ENCODE measurements at regions not wholly inside any gene's neighbourhood (a gene's known extent, or its start where the extent isn't known, plus 50 kb on each side); places are given as distances from the start of the nearest gene placed in this dataset.

GRCh38 chr18:2480536-2480935, 90.8 kb downstream of the METTL4 start:
- Histone ChIP-seq H3K27ac (ENCODE audit: insufficient read depth, low read depth, low read length, poor library complexity, severe bottlenecking) (no peak overlapping the region), H3K9me3 (ENCODE audit: control insufficient read depth, low read length) (no peaks in the 10 kb centered on the region), H3K4me1 (ENCODE audit: control insufficient read depth, insufficient read depth, low read length) (no peaks in the 10 kb centered on the region), H3K27me3 (ENCODE audit: control insufficient read depth, insufficient read depth, low read length, poor library complexity, severe bottlenecking) (no peaks in the 10 kb centered on the region), H3K4me3 (ENCODE audit: insufficient read depth, low read depth, low read length) (no peak overlapping the region), H3K36me3 (ENCODE audit: control insufficient read depth, insufficient read depth, low read length) (no peaks in the 10 kb centered on the region)
- WGBS, 2 experiments, result 89 to 95% methylated on average over 1 to 2 of the region's 2 CpGs

GRCh38 chr18:2482706-2483475, 88.4 kb downstream of the METTL4 start:
- Histone ChIP-seq H3K9me3 (ENCODE audit: control insufficient read depth, low read length) (no peaks in the 10 kb centered on the region), H3K4me3 (ENCODE audit: insufficient read depth, low read depth, low read length) (no peak overlapping the region), H3K27me3 (ENCODE audit: control insufficient read depth, insufficient read depth, low read length, poor library complexity, severe bottlenecking) (no peaks in the 10 kb centered on the region), H3K36me3 (ENCODE audit: control insufficient read depth, insufficient read depth, low read length) (no peaks in the 10 kb centered on the region), H3K4me1 (ENCODE audit: control insufficient read depth, insufficient read depth, low read length) (no peaks in the 10 kb centered on the region), H3K27ac (ENCODE audit: insufficient read depth, low read depth, low read length, poor library complexity, severe bottlenecking) (no peak overlapping the region)
- 77 to 94% methylated on average over 1 to 2 of the region's 2 CpGs for WGBS, 2 experiments

GRCh38 chr18:2485983-2486382, 85.3 kb downstream of the METTL4 start:
- Histone ChIP-seq H3K4me1 (ENCODE audit: control insufficient read depth, insufficient read depth, low read length) (no peaks in the 10 kb centered on the region), H3K36me3 (ENCODE audit: control insufficient read depth, insufficient read depth, low read length) (no peaks in the 10 kb centered on the region), H3K9me3 (ENCODE audit: control insufficient read depth, low read length) (no peaks in the 10 kb centered on the region), H3K4me3 (ENCODE audit: insufficient read depth, low read depth, low read length) (no peak overlapping the region), H3K27me3 (ENCODE audit: control insufficient read depth, insufficient read depth, low read length, poor library complexity, severe bottlenecking) (no peaks in the 10 kb centered on the region), H3K27ac (ENCODE audit: insufficient read depth, low read depth, low read length, poor library complexity, severe bottlenecking) (no peak overlapping the region)
- WGBS, 2 experiments, result 60 to 100% methylated on average over 1 of the region's 1 CpG

GRCh38 chr18:2486426-2486825, 84.9 kb downstream of the METTL4 start:
- 82 to 93% methylated on average over 3 to 4 of the region's 4 CpGs for WGBS, 2 experiments
- no peak overlapping the region for H3K27ac ChIP-seq (ENCODE audit: insufficient read depth, low read depth, low read length, poor library complexity, severe bottlenecking)
- H3K27me3 ChIP-seq (ENCODE audit: control insufficient read depth, insufficient read depth, low read length, poor library complexity, severe bottlenecking), result no peaks in the 10 kb centered on the region
- no peaks in the 10 kb centered on the region for H3K36me3 ChIP-seq (ENCODE audit: control insufficient read depth, insufficient read depth, low read length)
- no peaks in the 10 kb centered on the region for H3K4me1 ChIP-seq (ENCODE audit: control insufficient read depth, insufficient read depth, low read length)
- no peak overlapping the region for H3K4me3 ChIP-seq (ENCODE audit: insufficient read depth, low read depth, low read length)
- H3K9me3 ChIP-seq (ENCODE audit: control insufficient read depth, low read length), result no peaks in the 10 kb centered on the region
